IMR-90 (cell line): ENCODE measurements at regions not wholly inside any gene's neighbourhood (a gene's known extent, or its start where the extent isn't known, plus 50 kb on each side); places are given as distances from the start of the nearest gene placed in this dataset.

Experiments
- ATAC-seq: fragments of 200-7000 bp; cut with Tn5 transposase; 2 replicates; pipeline ENCODE4 v1.9.1; 2020; ENCODE audit warnings: low read depth, mild to moderate bottlenecking, moderate library complexity
- BruUV-seq: library from RNA; stranded (reverse); fragments of 400-500 nt; replicated peaks from 2 replicates; lab custom pipeline; 2021; lab: Mats Ljungman, UMichigan
- CTCF ChIA-PET: fragments of 300-600 bp; formaldehyde crosslinking; extraction: SDS; loops from one replicate; lab custom pipeline; 2021; ENCODE audit warnings: antibody characterized with exemption; lab: Yijun Ruan, JAX
- POLR2A ChIA-PET: fragments of 300-600 bp; sonication (Branson Sonifier 250); formaldehyde crosslinking; loops from one replicate; lab custom pipeline; 2022; ENCODE audit warnings: antibody characterized with exemption; ENCODE audit not compliant: unreplicated experiment; lab: Charles Lee
- DNase-seq: peaks from one replicate; pipeline ENCODE4 v3.0.0; 2013
- H2AFZ ChIP-seq: replicated peaks from 2 replicates; pipeline ENCODE3; 2013; ENCODE audit warnings: low read length, mild to moderate bottlenecking; ENCODE audit not compliant: poor library complexity
- H2AK5ac ChIP-seq: 2 replicates; pipeline ENCODE4 v1.6.1; 2013; ENCODE audit warnings: low read depth, low read length, inconsistent platforms
- H2AK9ac ChIP-seq: replicated peaks from 2 replicates; pipeline ENCODE3; 2013; ENCODE audit warnings: mild to moderate bottlenecking, low read depth, low read length, moderate library complexity; ENCODE audit not compliant: poor library complexity
- H2BK120ac ChIP-seq: 2 replicates; pipeline ENCODE4 v1.6.1; 2013; ENCODE audit warnings: low read depth, low read length, inconsistent platforms
- H2BK15ac ChIP-seq: 3 replicates; pipeline ENCODE4 v1.6.1; 2013; ENCODE audit warnings: low read depth, low read length, inconsistent platforms
- H2BK20ac ChIP-seq: 2 replicates; pipeline ENCODE4 v1.6.1; 2013; ENCODE audit warnings: low read depth, mild to moderate bottlenecking, inconsistent platforms, low read length, moderate library complexity
- H2BK5ac ChIP-seq: 2 replicates; pipeline ENCODE4 v1.6.1; 2013; ENCODE audit warnings: mild to moderate bottlenecking, low read depth, low read length, inconsistent platforms; ENCODE audit not compliant: poor library complexity, severe bottlenecking
- H3K14ac ChIP-seq: replicated peaks from 2 replicates; pipeline ENCODE4 v1.6.1; 2013; ENCODE audit warnings: low read depth, low read length, inconsistent platforms
- H3K18ac ChIP-seq: 2 replicates; pipeline ENCODE4 v1.6.1; 2013; ENCODE audit warnings: low read depth, low read length, control low read depth
- H3K23ac ChIP-seq: 2 replicates; pipeline ENCODE4 v1.6.1; 2013; ENCODE audit warnings: low read depth, low read length, inconsistent platforms
- H3K27ac ChIP-seq: 2 replicates; pipeline ENCODE4 v1.5.1; 2013; ENCODE audit warnings: mild to moderate bottlenecking, control low read depth, low read length; ENCODE audit not compliant: insufficient read depth
- H3K27me3 ChIP-seq: 2 replicates; pipeline ENCODE4 v1.6.1; 2013; ENCODE audit warnings: low read length; ENCODE audit not compliant: control insufficient read depth, insufficient read depth
- H3K36me3 ChIP-seq: 2 replicates; pipeline ENCODE4 v1.6.1; 2013; ENCODE audit warnings: low read length, mixed read lengths; ENCODE audit not compliant: control insufficient read depth, insufficient read depth
- H3K4ac ChIP-seq: 2 replicates; pipeline ENCODE4 v1.6.1; 2013; ENCODE audit warnings: low read depth, low read length, inconsistent platforms
- H3K4me1 ChIP-seq: 2 replicates; pipeline ENCODE4 v1.6.1; 2013; ENCODE audit warnings: low read length, mixed read lengths; ENCODE audit not compliant: control insufficient read depth, insufficient read depth
- H3K4me2 ChIP-seq: 2 replicates; pipeline ENCODE4 v1.6.1; 2013; ENCODE audit warnings: low read depth, mild to moderate bottlenecking, control low read depth, low read length, moderate library complexity
- H3K4me3 ChIP-seq: 2 replicates; pipeline ENCODE4 v1.5.1; 2013; ENCODE audit warnings: low read depth, mild to moderate bottlenecking, control low read depth, low read length, moderate library complexity; ENCODE audit not compliant: insufficient read depth
- H3K56ac ChIP-seq: 2 replicates; pipeline ENCODE4 v1.6.1; 2013; ENCODE audit warnings: low read length, inconsistent platforms; ENCODE audit not compliant: insufficient read depth; ENCODE audit errors: extremely low read depth
- H3K79me1 ChIP-seq, 2 experiments: 2 replicates each; pipeline ENCODE4 v1.6.1; 2013; ENCODE audit warnings: low read length in 2 of 2, inconsistent platforms in 1 of 2, low read depth in 1 of 2
- H3K9ac ChIP-seq: 2 replicates; pipeline ENCODE4 v1.6.1; 2013; ENCODE audit warnings: low read depth, low read length, control low read depth
- H3K9me1 ChIP-seq: 2 replicates; pipeline ENCODE4 v1.6.1; 2013; ENCODE audit warnings: low read length, inconsistent platforms; ENCODE audit not compliant: insufficient read depth
- H3K9me3 ChIP-seq: 2 replicates; pipeline ENCODE4 v1.6.1; 2013; ENCODE audit warnings: low read length; ENCODE audit not compliant: control insufficient read depth, insufficient read depth
- H4K20me1 ChIP-seq: 2 replicates; pipeline ENCODE4 v1.6.1; 2013; ENCODE audit warnings: low read length, inconsistent platforms; ENCODE audit not compliant: insufficient read depth
- H4K5ac ChIP-seq: 2 replicates; pipeline ENCODE4 v1.6.1; 2013; ENCODE audit warnings: mild to moderate bottlenecking, low read depth, low read length, control low read depth
- H4K8ac ChIP-seq, 2 experiments: 2 replicates each; pipeline ENCODE4 v1.6.1; 2013; ENCODE audit warnings: low read depth in 2 of 2, low read length in 2 of 2, control low read depth in 1 of 2, inconsistent platforms in 1 of 2
- H4K91ac ChIP-seq: 2 replicates; pipeline ENCODE4 v1.6.1; 2013; ENCODE audit warnings: low read depth, low read length, inconsistent platforms; ENCODE audit not compliant: insufficient read depth
- BHLHE40 ChIP-seq: fragments of 150-350 bp; IDR thresholded peaks from 2 replicates; pipeline ENCODE4 v1.6.1; 2016; ENCODE audit warnings: mild to moderate bottlenecking, low read depth, low read length
- CEBPB ChIP-seq: IDR thresholded peaks from 2 replicates; pipeline ENCODE4 v1.6.1; 2012; ENCODE audit warnings: low read depth, low read length, improper control_type of control experiment
- CHD1 ChIP-seq: IDR thresholded peaks from 2 replicates; pipeline ENCODE4 v1.6.1; 2012; ENCODE audit warnings: low read depth, low read length, improper control_type of control experiment
- CTCF ChIP-seq: conservative IDR thresholded peaks from 2 replicates; pipeline ENCODE4 v1.5.1; 2012; ENCODE audit warnings: mild to moderate bottlenecking, low read depth, low read length, improper control_type of control experiment
- ELK1 ChIP-seq: fragments of 150-350 bp; IDR thresholded peaks from 2 replicates; pipeline ENCODE4 v1.6.1; 2016; ENCODE audit warnings: low read depth, mild to moderate bottlenecking, low read length, moderate library complexity, borderline replicate concordance
- FOS ChIP-seq: fragments of 150-350 bp; IDR thresholded peaks from 2 replicates; pipeline ENCODE4 v1.6.1; 2016; ENCODE audit warnings: low read depth, low read length
- MAFK ChIP-seq: IDR thresholded peaks from 2 replicates; pipeline ENCODE4 v1.6.1; 2012; ENCODE audit warnings: low read depth, low read length, improper control_type of control experiment
- MAZ ChIP-seq: IDR thresholded peaks from 2 replicates; pipeline ENCODE4 v1.6.1; 2012; ENCODE audit warnings: low read depth, mild to moderate bottlenecking, low read length, improper control_type of control experiment, moderate library complexity, borderline replicate concordance
- MXI1 ChIP-seq: IDR thresholded peaks from 2 replicates; pipeline ENCODE4 v1.6.1; 2012; ENCODE audit warnings: low read depth, mild to moderate bottlenecking, low read length, moderate library complexity, borderline replicate concordance
- NFE2L2 ChIP-seq: fragments of 150-350 bp; IDR thresholded peaks from 2 replicates; pipeline ENCODE4 v1.6.1; 2016; ENCODE audit warnings: low read depth, mild to moderate bottlenecking, low read length
- POLR2A ChIP-seq: IDR thresholded peaks from 2 replicates; pipeline ENCODE4 v1.6.1; 2012; ENCODE audit warnings: mild to moderate bottlenecking, low read depth, low read length
- RAD21 ChIP-seq: IDR thresholded peaks from 2 replicates; pipeline ENCODE4 v1.6.1; 2012; ENCODE audit warnings: low read length, improper control_type of control experiment
- RCOR1 ChIP-seq: IDR thresholded peaks from 2 replicates; pipeline ENCODE4 v1.6.1; 2012; ENCODE audit warnings: mild to moderate bottlenecking, low read length, improper control_type of control experiment; ENCODE audit not compliant: insufficient replicate concordance
- RFX5 ChIP-seq: IDR thresholded peaks from 2 replicates; pipeline ENCODE4 v1.8.0; 2012; ENCODE audit warnings: low read depth, mild to moderate bottlenecking, low read length, moderate library complexity
- SMC3 ChIP-seq: fragments of 150-350 bp; IDR thresholded peaks from 2 replicates; pipeline ENCODE4 v1.6.1; 2016; ENCODE audit warnings: low read depth, mild to moderate bottlenecking, antibody characterized with exemption, low read length, moderate library complexity
- USF2 ChIP-seq: fragments of 150-350 bp; IDR thresholded peaks from 2 replicates; pipeline ENCODE4 v1.6.1; 2017; ENCODE audit warnings: mild to moderate bottlenecking, antibody characterized with exemption, low read length, low read depth
- WGBS, 2 experiments: methylation state at CpG; one replicate each; pipeline versions ENCODE4 v1.1.5 to v1.1.7; 2013; ENCODE audit warnings: missing lambda C conversion rate in 2 of 2; ENCODE audit not compliant: insufficient read length in 1 of 2; ENCODE audit errors: extremely low coverage in 2 of 2; 5-methylcytosine and 5-hydroxymethylcytosine counted together
- dilution Hi-C: fragments of 300-500 bp; cut with HindIII; formaldehyde crosslinking; loops from one replicate; pipeline ENCODE4 v1.14.3; 2018; ENCODE audit warnings: low sequenced_read_pairs; ENCODE audit not compliant: unreplicated experiment
- in situ Hi-C: fragments of 300-500 bp; cut with MboI; formaldehyde crosslinking; loops from 3 replicates; pipeline ENCODE4 v1.14.3; 2019; ENCODE audit warnings: low sequenced_read_pairs, inconsistent platforms, mixed read lengths
- intact Hi-C: fragments of 100-400 bp; cut with micrococcal nuclease; formaldehyde crosslinking; loops from 2 replicates; pipeline ENCODE4 v1.10.0; 2022

GRCh38 chr6:4383910-4384638 is 248.7 kb upstream of the ECI2 start:
- Histone ChIP-seq H4K20me1 (no peaks in the 10 kb centered on the region), H3K36me3 (no peaks in the 10 kb centered on the region), H2AK5ac (peak overlapping the region; percentile 33; the same call in 1 of the 2 replicates), H3K9me1 (0 out of 2 replicates have a peak, but pooled peaks cover 2% of the 10 kb centered on the region), H2BK20ac (no peak overlapping the region), H3K18ac (no peak overlapping the region), H2AK9ac (no peak overlapping the region), H4K5ac (no peak overlapping the region), H2AFZ (no peak overlapping the region), H3K56ac (no peak overlapping the region), H2BK15ac (no peak overlapping the region), H3K4me2 (no peak overlapping the region), H3K23ac (no peak overlapping the region), H3K9me3 (peaks cover 22% of the 10 kb centered on the region), H3K79me1 (no peaks in the 10 kb centered on the region), H4K91ac (no peak overlapping the region), H3K4ac (no peak overlapping the region), H4K8ac (no peak overlapping the region), H3K4me1 (peaks cover 4% of the 10 kb centered on the region; the same call in 1 of the 2 replicates), H3K27me3 (no peaks in the 10 kb centered on the region), H3K27ac (no peak overlapping the region), H3K4me3 (no peak overlapping the region), H3K14ac (no peak overlapping the region), H2BK120ac (no peak overlapping the region; the same call in 1 of the 2 replicates), H3K9ac (no peak overlapping the region), H2BK5ac (no peak overlapping the region)
- dilution Hi-C loops: no loop called here
- in situ Hi-C loops: no loop called here
- no peak for ATAC-seq
- TF ChIP-seq CTCF: no peak
- no peak for TF ChIP-seq RFX5
- TF ChIP-seq RAD21: no peak
- TF ChIP-seq USF2: no peak
- TF ChIP-seq CEBPB: no peak
- no peak for TF ChIP-seq CHD1
- no peak for TF ChIP-seq RCOR1
- TF ChIP-seq FOS: no peak
- no peak for TF ChIP-seq NFE2L2
- no peak for TF ChIP-seq POLR2A
- TF ChIP-seq SMC3: no peak
- TF ChIP-seq ELK1: no peak
- no peak for TF ChIP-seq MXI1
- no peak for TF ChIP-seq MAFK
- TF ChIP-seq BHLHE40: no peak
- no peak for TF ChIP-seq MAZ
- DNase-seq: no peak
- intact Hi-C loops: no loop called here
- POLR2A ChIA-PET: no interaction called here
- CTCF ChIA-PET: no interaction called here
- BruUV-seq: no TSS peak
- WGBS, 2 experiments: 100% methylated on average over 1 of the region's 11 CpGs; no CpG with 5 or more reads in 1 of the 2 experiments
